Head of caudate nucleus (tissue), 42 donors: ENCODE measurements at regions not wholly inside any gene's neighbourhood (a gene's known extent, or its start where the extent isn't known, plus 50 kb on each side); places are given as distances from the start of the nearest gene placed in this dataset.

Experiments
- DNase-seq, 42 donors: peaks; one replicate each; pipeline versions ENCODE4 v3.0.0 to v3.0.0-alpha.2; 2020 to 2021; ENCODE audit warnings: mixed read lengths in 7 of 42
- intact Hi-C: fragments of 100-400 bp; cut with DNase I; formaldehyde crosslinking; loops from one replicate; pipeline ENCODE4 v1.15.0; 2022

GRCh38 chr22:34115722-34116121 lies 195.4 kb upstream of the LARGE1 start:
- DNase-seq: no peak
- intact Hi-C loops: no loop called here

GRCh38 chr22:34116126-34116525 lies 195.8 kb upstream of the LARGE1 start:
- intact Hi-C loops: no loop called here
- no peak for DNase-seq

- intact Hi-C loops: no loop called here
These were observed 201.8 kb upstream of the LARGE1 start for GRCh38 chr22:34122042-34122441.

GRCh38 chr22:34129691-34130486 lies 209.6 kb upstream of the LARGE1 start:
- intact Hi-C loops: no loop called here
- DNase-seq: no peak

More at GRCh38 chr22:34122042-34122441, 201.8 kb upstream of the LARGE1 start:
- DNase-seq: no peak

GRCh38 chr22:34135749-34136148 lies 215.5 kb upstream of the LARGE1 start:
- intact Hi-C loops: no loop called here
- DNase-seq: no peak

- intact Hi-C loops: no loop called here
- DNase-seq: no peak
These were observed 229.7 kb upstream of the LARGE1 start for GRCh38 chr22:34150023-34150422.

GRCh38 chr22:34159491-34159890 lies 239.2 kb upstream of the LARGE1 start:
- DNase-seq: no peak
- intact Hi-C loops: no loop called here

- intact Hi-C loops: no loop called here
- no peak for DNase-seq
These were observed 240.0 kb upstream of the LARGE1 start for GRCh38 chr22:34160141-34160783.

- intact Hi-C loops: no loop called here
- DNase-seq: no peak
These were observed 241.3 kb upstream of the LARGE1 start for GRCh38 chr22:34161431-34162123.

GRCh38 chr22:34198976-34199375 lies 278.7 kb upstream of the LARGE1 start:
- DNase-seq: no peak
- intact Hi-C loops: no loop called here

GRCh38 chr22:34210301-34210700 lies 290.0 kb upstream of the LARGE1 start:
- intact Hi-C loops: no loop called here

GRCh38 chr22:34214372-34214771 lies 294.1 kb upstream of the LARGE1 start:
- intact Hi-C loops: no loop called here

More at GRCh38 chr22:34210301-34210700, 290.0 kb upstream of the LARGE1 start:
- no peak for DNase-seq

GRCh38 chr22:34225278-34225677 lies 305.0 kb upstream of the LARGE1 start:
- intact Hi-C loops: no loop called here
- DNase-seq: no peak

More at GRCh38 chr22:34214372-34214771, 294.1 kb upstream of the LARGE1 start:
- no peak for DNase-seq

- no peak for DNase-seq
- intact Hi-C loops: no loop called here
These were observed 316.3 kb upstream of the LARGE1 start for GRCh38 chr22:34236527-34236926.

GRCh38 chr22:34239421-34239820 lies 319.1 kb upstream of the LARGE1 start:
- DNase-seq: no peak
- intact Hi-C loops: no loop called here

- no peak for DNase-seq
- intact Hi-C loops: no loop called here
These were observed 322.7 kb upstream of the LARGE1 start for GRCh38 chr22:34243023-34243422.

GRCh38 chr22:34255042-34255441 lies 334.8 kb upstream of the LARGE1 start:
- no peak for DNase-seq
- intact Hi-C loops: no loop called here

- DNase-seq: no peak
- intact Hi-C loops: no loop called here
These were observed 357.8 kb upstream of the LARGE1 start for GRCh38 chr22:34278121-34278520.

GRCh38 chr22:34281738-34282137 lies 361.5 kb upstream of the LARGE1 start:
- intact Hi-C loops: no loop called here
- no peak for DNase-seq

GRCh38 chr22:34283844-34284243 lies 363.6 kb upstream of the LARGE1 start:
- DNase-seq: no peak
- intact Hi-C loops: no loop called here
